ENCODE measurements at regions not wholly inside any gene's neighbourhood (a gene's known extent, or its start where the extent isn't known, plus 50 kb on each side); places are given as distances from the start of the nearest gene placed in this dataset.

- TF ChIP-seq POLR2A (IDR thresholded peaks at IDR 0.05): no peak
- TF ChIP-seq CTCF (IDR thresholded peaks at IDR 0.05): no peak
- TF ChIP-seq EP300 (IDR thresholded peaks at IDR 0.05): no peak
- TF ChIP-seq POLR2AphosphoS5 (IDR thresholded peaks at IDR 0.05): no peak
Observed at GRCh38 chr5:33161421-33161820, 279.3 kb upstream of the TARS1 start.

Measured in stomach (tissue), 4 donors.